Esophagus squamous epithelium (tissue), 5 donors: ENCODE measurements at regions not wholly inside any gene's neighbourhood (a gene's known extent, or its start where the extent isn't known, plus 50 kb on each side); places are given as distances from the start of the nearest gene placed in this dataset.
"Not testable (repeated sequence)": the region's sequence is repeated elsewhere in the genome, so short reads cannot be mapped to it uniquely, and the experiment has no call there.

Experiments used
- DNase-seq: peaks from one replicate; lab custom pipeline; 2025; lab: John Stamatoyannopoulos, UW
- H3K27ac ChIP-seq, 4 donors: fragments of 200-600 bp; sonication (generic); one replicate each; pipeline ENCODE4 v1.5.1; 2016 to 2019; ENCODE audit warnings: mild to moderate bottlenecking in 1 of 4
- H3K27me3 ChIP-seq, 4 donors: fragments of 200-600 bp; sonication (generic); 1 replicate in 3 of 4; 2 replicates in 1 of 4; pipeline versions ENCODE4 v1.5.1 to v1.6.0; 2017 to 2021; ENCODE audit warnings: antibody characterized with exemption in 1 of 4
- H3K36me3 ChIP-seq, 3 donors: fragments of 200-600 bp; sonication (generic); one replicate each; pipeline ENCODE4 v1.5.1; 2016 to 2019
- H3K4me1 ChIP-seq, 3 donors: fragments of 200-600 bp; sonication (generic); one replicate each; pipeline ENCODE4 v1.5.1; 2017 to 2019
- H3K4me3 ChIP-seq, 4 donors: fragments of 200-600 bp; sonication (generic); 1 replicate in 3 of 4; 2 replicates in 1 of 4; pipeline ENCODE4 v1.5.1; 2016 to 2019; ENCODE audit warnings: mild to moderate bottlenecking in 2 of 4, moderate library complexity in 1 of 4
- H3K9me3 ChIP-seq, 3 donors: fragments of 200-600 bp; sonication (generic); one replicate each; pipeline ENCODE4 v1.5.1; 2016 to 2019
- CTCF ChIP-seq, 6 experiments: fragments of 450-650 bp in 4 of 6; fragments of 200-600 bp in 2 of 6; sonication (generic) in 2 of 6; IDR thresholded peaks; one replicate each; pipeline ENCODE4 v1.5.1; 2016 to 2019; ENCODE audit warnings: antibody characterized with exemption in 6 of 6, mild to moderate bottlenecking in 4 of 6, moderate library complexity in 4 of 6
- POLR2A ChIP-seq, 4 donors: fragments of 450-650 bp; IDR thresholded peaks; one replicate each; pipeline ENCODE4 v1.6.1; 2017; ENCODE audit warnings: antibody characterized with exemption in 4 of 4, mild to moderate bottlenecking in 4 of 4, moderate library complexity in 3 of 4
- WGBS, 2 donors: methylation state at CpG; one replicate each; pipeline ENCODE4 v1.1.5; 2018; 5-methylcytosine and 5-hydroxymethylcytosine counted together
- intact Hi-C: fragments of 100-400 bp; cut with DNase I; formaldehyde crosslinking; loops from one replicate; pipeline ENCODE4 v1.15.0; 2022
- donor health status: DM: yes; HTN: yes; CAD: no.

- Histone ChIP-seq H3K36me3 (no peaks in the 10 kb centered on the region), H3K27me3 (no peaks in the 10 kb centered on the region), H3K9me3 (no peaks in the 10 kb centered on the region), H3K4me3 (no peak overlapping the region), H3K4me1 (no peaks in the 10 kb centered on the region), H3K27ac (no peak overlapping the region)
- TF ChIP-seq CTCF (IDR thresholded peaks at IDR 0.05) (no peak), POLR2A (IDR thresholded peaks at IDR 0.05) (no peak)
- intact Hi-C loops, result no loop called here
- 78 to 80% methylated on average over 11 of the region's 11 CpGs for WGBS, 2 donors
- DNase-seq, result no peak
These were observed 391.0 kb downstream of the RAP2B start for GRCh38 chr3:153552887-153553604.

GRCh38 chr3:153553605-153553945 is 391.5 kb downstream of the RAP2B start:
- TF ChIP-seq CTCF (IDR thresholded peaks at IDR 0.05), result no peak
- TF ChIP-seq POLR2A (IDR thresholded peaks at IDR 0.05), result no peak
- H3K4me3 ChIP-seq, result no peak overlapping the region
- H3K4me1 ChIP-seq, result no peaks in the 10 kb centered on the region
- H3K27ac ChIP-seq, result no peak overlapping the region
- H3K27me3 ChIP-seq, result no peaks in the 10 kb centered on the region
- H3K36me3 ChIP-seq, result no peaks in the 10 kb centered on the region
- 45 to 48% methylated on average over 2 of the region's 2 CpGs for WGBS, 2 donors
- no peak for DNase-seq
- peaks cover 0 to 4% (median 0%) of the 10 kb centered on the region in 3 donors for H3K9me3 ChIP-seq
- intact Hi-C loops, result no loop called here

GRCh38 chr3:153555919-153556318 is 393.9 kb downstream of the RAP2B start:
- no peak for TF ChIP-seq POLR2A (IDR thresholded peaks at IDR 0.05)
- TF ChIP-seq CTCF (IDR thresholded peaks at IDR 0.05), result no peak
- peaks cover 0 to 24% (median 4%) of the 10 kb centered on the region in 3 donors for H3K9me3 ChIP-seq
- no peaks in the 10 kb centered on the region for H3K27me3 ChIP-seq
- DNase-seq, result no peak
- WGBS, 2 donors, result 54 to 67% methylated on average over 2 of the region's 2 CpGs
- no peak overlapping the region for H3K27ac ChIP-seq
- intact Hi-C loops, result no loop called here
- no peaks in the 10 kb centered on the region for H3K36me3 ChIP-seq
- no peak overlapping the region for H3K4me3 ChIP-seq
- no peaks in the 10 kb centered on the region for H3K4me1 ChIP-seq

- H3K36me3 ChIP-seq, DNase-seq, H3K4me3 ChIP-seq, H3K27ac ChIP-seq, H3K27me3 ChIP-seq, intact Hi-C loops, H3K4me1 ChIP-seq: not testable (repeated sequence)
- peaks cover 0 to 48% (median 15%) of the 10 kb centered on the region in 3 donors for H3K9me3 ChIP-seq
- WGBS, 2 donors, result 61 to 83% methylated on average over 1 of the region's 1 CpG
These were observed 397.3 kb downstream of the RAP2B start for GRCh38 chr3:153559366-153559765.

DNA sequence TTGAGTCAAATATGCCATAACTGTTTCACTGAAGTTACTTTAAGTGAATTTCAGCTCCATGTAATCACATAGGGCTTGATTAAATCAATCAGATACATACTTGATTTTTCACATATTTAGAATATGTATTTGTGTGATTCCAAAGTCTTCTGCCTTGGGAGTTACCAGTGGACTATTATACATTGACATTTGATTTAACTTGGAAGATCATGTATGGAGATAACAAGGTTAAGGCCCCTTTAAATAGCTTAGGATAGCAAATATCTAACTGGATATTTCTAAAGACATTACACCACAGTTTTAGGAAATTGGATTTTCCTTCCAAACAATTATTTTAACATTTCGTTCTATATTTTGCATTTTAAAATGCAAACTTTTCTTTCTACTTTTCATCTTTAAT is 405.0 kb downstream of the RAP2B start:
- Histone ChIP-seq H3K27ac (no peak overlapping the region), H3K27me3 (no peaks in the 10 kb centered on the region), H3K36me3 (peaks cover 0 to 10% (median 0%) of the 10 kb centered on the region in 3 donors), H3K4me1 (no peaks in the 10 kb centered on the region), H3K4me3 (no peak overlapping the region), H3K9me3 (peaks cover 0 to 26% (median 16%) of the 10 kb centered on the region in 3 donors)
- no peak for DNase-seq
- 55 to 76% methylated on average over 1 of the region's 1 CpG for WGBS, 2 donors
- intact Hi-C loops, result no loop called here
- TF ChIP-seq POLR2A (IDR thresholded peaks at IDR 0.05) (no peak), CTCF (IDR thresholded peaks at IDR 0.05) (no peak)
